GM10266 (cell line): ENCODE measurements at regions not wholly inside any gene's neighbourhood (a gene's known extent, or its start where the extent isn't known, plus 50 kb on each side); places are given as distances from the start of the nearest gene placed in this dataset.

ENCODE experiments used
- DNase-seq: peaks from one replicate; pipeline ENCODE4 v3.0.0; 2012; ENCODE audit errors: extremely low spot score
- CTCF ChIP-seq: IDR thresholded peaks from 2 replicates; pipeline ENCODE4 v1.5.1; 2012; ENCODE audit warnings: mild to moderate bottlenecking, low read depth; ENCODE audit not compliant: control insufficient read depth, insufficient read depth; ENCODE audit errors: missing control alignments

DNA sequence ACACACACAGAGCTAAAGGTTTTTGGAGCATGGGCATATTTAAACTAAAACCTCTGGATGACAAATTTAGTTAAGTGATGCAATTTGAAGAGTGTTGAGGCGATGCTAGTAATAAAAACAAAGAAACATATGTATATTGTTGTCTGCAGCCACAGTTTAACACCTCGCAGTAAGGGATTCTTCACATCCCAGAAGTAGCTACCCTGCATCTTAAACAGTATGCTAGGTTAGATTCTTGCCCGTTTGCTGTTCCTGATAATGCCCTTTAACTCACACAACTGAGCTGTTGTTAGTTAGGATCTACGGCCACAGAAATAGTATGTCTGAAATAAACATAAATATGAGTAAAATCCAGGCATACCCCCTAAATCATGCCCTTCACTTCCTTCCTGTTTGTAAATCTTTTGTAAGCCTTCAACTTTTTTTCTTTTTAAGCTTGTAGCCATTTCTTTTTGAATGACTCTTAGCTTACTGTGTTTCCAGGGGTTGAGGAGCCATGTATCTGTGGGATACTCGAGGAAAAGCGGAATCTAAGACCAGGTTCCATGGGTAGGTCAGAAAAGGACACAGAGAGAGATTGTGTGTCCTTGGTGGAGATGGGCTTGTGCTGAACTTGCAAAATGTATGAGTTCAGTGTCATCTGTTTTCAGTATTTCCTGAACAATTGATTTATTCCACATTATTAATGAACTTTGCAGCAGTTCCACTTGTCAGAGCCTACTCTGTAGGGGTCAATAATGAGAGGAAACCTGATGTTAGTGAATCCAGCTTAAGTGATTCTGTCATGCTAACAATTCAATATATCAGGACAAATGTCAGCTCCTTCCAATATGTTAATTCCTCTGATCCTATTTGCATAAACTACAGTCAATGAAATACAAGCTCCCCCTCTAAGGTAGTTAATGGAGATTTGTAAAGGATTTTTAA lies 349.6 kb downstream of the GPAT3 start:
- DNase-seq, result no peak
- no peak for TF ChIP-seq CTCF

DNA sequence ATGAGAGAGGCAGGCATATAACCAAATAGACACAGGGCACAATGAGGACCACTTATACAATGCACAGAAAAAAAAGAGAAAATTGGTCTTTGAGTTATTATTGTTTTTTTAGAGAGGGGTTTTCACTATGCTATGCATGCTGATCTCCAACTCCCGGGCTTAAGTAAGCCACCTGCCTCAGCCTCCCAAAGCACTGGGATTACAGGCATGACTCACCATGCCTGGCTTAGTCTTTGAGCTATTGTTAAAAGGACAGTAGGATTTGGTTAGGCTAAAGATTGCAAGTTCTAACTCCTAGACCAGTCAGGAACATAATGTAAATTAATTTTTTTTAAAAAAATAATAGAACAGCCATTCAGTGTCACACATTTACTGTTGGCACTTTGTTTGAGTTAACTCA lies 340.1 kb downstream of the GPAT3 start:
- no peak for TF ChIP-seq CTCF
- DNase-seq, result no peak

- DNase-seq, result no peak
- no peak for TF ChIP-seq CTCF
Observed at GRCh38 chr4:83875437-83875836, 339.5 kb downstream of the GPAT3 start.

GRCh38 chr4:83873996-83874395 lies 338.1 kb downstream of the GPAT3 start:
- no peak for TF ChIP-seq CTCF
- no peak for DNase-seq

- TF ChIP-seq CTCF, result no peak
- no peak for DNase-seq
Observed at GRCh38 chr4:83870328-83870950, 334.5 kb downstream of the GPAT3 start.

DNA sequence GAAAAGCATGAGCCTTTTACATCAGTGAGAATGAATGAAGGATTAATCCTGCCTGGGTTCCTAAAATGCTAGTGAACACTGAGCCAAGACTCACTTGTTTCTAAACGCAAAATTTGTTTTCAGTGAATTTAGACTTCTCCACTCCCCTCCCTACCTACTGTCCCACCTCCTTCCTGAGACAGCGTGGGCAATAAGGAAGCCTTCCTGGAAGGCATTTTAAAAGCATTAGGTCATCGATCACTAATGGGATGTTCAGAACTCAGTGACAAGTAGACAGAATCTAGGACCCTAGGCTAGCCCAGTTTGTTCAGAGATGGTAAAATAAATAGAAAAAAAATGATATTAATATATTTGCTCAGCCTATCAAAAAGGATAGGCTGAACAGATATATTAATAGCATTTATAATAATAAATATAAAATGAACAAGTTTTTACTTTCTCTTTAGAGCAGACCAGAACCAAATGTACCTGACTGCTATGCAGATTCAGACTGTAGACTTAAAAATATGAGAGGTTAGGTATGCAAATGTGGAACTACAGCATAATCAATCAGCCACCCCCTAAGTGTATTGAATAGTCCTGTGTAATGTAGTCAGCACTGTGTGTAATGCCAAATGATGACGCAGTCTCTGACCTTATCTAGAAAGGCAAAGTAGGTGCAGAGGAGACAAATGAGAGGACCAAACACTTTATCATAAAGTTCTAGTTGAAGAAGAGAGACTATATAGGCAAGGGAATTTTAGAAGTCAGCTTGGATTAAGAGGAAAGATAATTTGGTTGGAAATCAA lies 331.1 kb downstream of the GPAT3 start:
- DNase-seq, result no peak
- TF ChIP-seq CTCF, result no peak
